SH-SY5Y (cell line): ENCODE measurements at regions not wholly inside any gene's neighbourhood (a gene's known extent, or its start where the extent isn't known, plus 50 kb on each side); places are given as distances from the start of the nearest gene placed in this dataset.

Source experiments
- GATA2 ChIP-seq: IDR thresholded peaks from 2 replicates; pipeline ENCODE4 v1.6.1; 2011; ENCODE audit warnings: mild to moderate bottlenecking, low read depth, low read length
- GATA3 ChIP-seq: IDR thresholded peaks from 2 replicates; pipeline ENCODE4 v1.6.1; 2011; ENCODE audit warnings: low read depth, mild to moderate bottlenecking, low read length, moderate library complexity

DNA sequence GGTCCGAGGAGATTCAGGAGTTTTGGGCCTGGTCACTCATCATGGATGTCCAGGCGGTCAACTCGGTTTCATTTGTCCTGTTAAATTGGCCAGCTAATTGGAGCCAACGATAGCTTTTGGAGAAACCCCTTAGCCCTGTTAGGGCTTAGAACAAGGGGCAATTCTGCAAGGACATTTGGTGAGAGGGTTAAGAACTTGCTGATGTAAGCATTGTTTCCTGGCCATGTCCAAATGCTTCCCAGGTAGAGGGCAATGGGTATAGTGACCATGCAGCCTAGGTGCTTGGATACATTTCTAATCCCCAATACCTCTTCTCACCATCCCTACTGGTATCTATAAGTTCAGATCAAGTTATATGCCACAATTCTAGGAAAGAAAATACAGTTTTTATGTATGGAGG lies 131.5 kb downstream of the RPS24 start:
- no peak for TF ChIP-seq GATA3
- TF ChIP-seq GATA2, result no peak
